ENCODE measurements at regions not wholly inside any gene's neighbourhood (a gene's known extent, or its start where the extent isn't known, plus 50 kb on each side); places are given as distances from the start of the nearest gene placed in this dataset.

- no peaks in the 10 kb centered on the region for H3K9me3 ChIP-seq (ENCODE audit: insufficient read depth, low read length)
- no peaks in the 10 kb centered on the region for H4K20me1 ChIP-seq (ENCODE audit: insufficient read depth, low read length)
- TF ChIP-seq CTCF (IDR thresholded peaks at IDR 0.05; ENCODE audit: low read depth, low read length) = no peak
- TF ChIP-seq EZH2phosphoT487 (IDR thresholded peaks at IDR 0.05; ENCODE audit: low read depth) = no peak
- H3K4me3 ChIP-seq (ENCODE audit: low read length) = no peak overlapping the region
- no peak overlapping the region for H3K9ac ChIP-seq (ENCODE audit: low read length)
- no peak overlapping the region for H3K27ac ChIP-seq (ENCODE audit: low read length)
- H3K4me1 ChIP-seq (ENCODE audit: low read length) = no peaks in the 10 kb centered on the region
- H3K79me2 ChIP-seq (ENCODE audit: low read length) = no peaks in the 10 kb centered on the region
- no peaks in the 10 kb centered on the region for H3K36me3 ChIP-seq (replicated peaks; ENCODE audit: low read depth, low read length)
- H2AFZ ChIP-seq (ENCODE audit: low read depth, low read length) = no peak overlapping the region
- peaks cover 11% of the 10 kb centered on the region; the same call in 1 of the 2 replicates for H3K27me3 ChIP-seq (ENCODE audit: low read depth, low read length)
- H3K4me2 ChIP-seq (ENCODE audit: low read length) = no peak overlapping the region
Measured at GRCh38 chr6:951399-952181, 258.7 kb upstream of the EXOC2 start.

- H3K9me3 ChIP-seq (ENCODE audit: insufficient read depth, low read length) = no peaks in the 10 kb centered on the region
- H3K4me1 ChIP-seq (ENCODE audit: low read length) = no peaks in the 10 kb centered on the region
- H2AFZ ChIP-seq (ENCODE audit: low read depth, low read length) = no peak overlapping the region
- no peak overlapping the region for H3K4me3 ChIP-seq (ENCODE audit: low read length)
- H3K4me2 ChIP-seq (ENCODE audit: low read length) = no peak overlapping the region
- no peak for TF ChIP-seq CTCF (IDR thresholded peaks at IDR 0.05; ENCODE audit: low read depth, low read length)
- TF ChIP-seq EZH2phosphoT487 (IDR thresholded peaks at IDR 0.05; ENCODE audit: low read depth) = no peak
- H4K20me1 ChIP-seq (ENCODE audit: insufficient read depth, low read length) = no peaks in the 10 kb centered on the region
- H3K36me3 ChIP-seq (replicated peaks; ENCODE audit: low read depth, low read length) = no peaks in the 10 kb centered on the region
- H3K9ac ChIP-seq (ENCODE audit: low read length) = no peak overlapping the region
- no peaks in the 10 kb centered on the region for H3K79me2 ChIP-seq (ENCODE audit: low read length)
- no peaks in the 10 kb centered on the region for H3K27me3 ChIP-seq (ENCODE audit: low read depth, low read length)
- no peak overlapping the region for H3K27ac ChIP-seq (ENCODE audit: low read length)
Measured at GRCh38 chr6:947235-947934, 254.4 kb upstream of the EXOC2 start.

- Histone ChIP-seq H4K20me1 (ENCODE audit: insufficient read depth, low read length) (no peaks in the 10 kb centered on the region), H3K4me2 (ENCODE audit: low read length) (no peak overlapping the region), H3K36me3 (replicated peaks; ENCODE audit: low read depth, low read length) (no peaks in the 10 kb centered on the region), H3K27me3 (ENCODE audit: low read depth, low read length) (no peaks in the 10 kb centered on the region), H3K9ac (ENCODE audit: low read length) (no peak overlapping the region), H3K9me3 (ENCODE audit: insufficient read depth, low read length) (no peaks in the 10 kb centered on the region), H3K4me1 (ENCODE audit: low read length) (no peaks in the 10 kb centered on the region), H3K4me3 (ENCODE audit: low read length) (no peak overlapping the region), H3K27ac (ENCODE audit: low read length) (no peak overlapping the region), H3K79me2 (ENCODE audit: low read length) (no peaks in the 10 kb centered on the region), H2AFZ (ENCODE audit: low read depth, low read length) (no peak overlapping the region)
- TF ChIP-seq EZH2phosphoT487 (IDR thresholded peaks at IDR 0.05; ENCODE audit: low read depth) (no peak), CTCF (IDR thresholded peaks at IDR 0.05; ENCODE audit: low read depth, low read length) (no peak)
Measured at GRCh38 chr6:946546-946945, 253.6 kb upstream of the EXOC2 start.

GRCh38 chr6:939526-940252 lies 246.8 kb upstream of the EXOC2 start:
- Histone ChIP-seq H3K27ac (ENCODE audit: low read length) (no peak overlapping the region), H4K20me1 (ENCODE audit: insufficient read depth, low read length) (no peaks in the 10 kb centered on the region), H3K4me3 (ENCODE audit: low read length) (no peak overlapping the region), H3K27me3 (ENCODE audit: low read depth, low read length) (peaks cover 14% of the 10 kb centered on the region), H3K79me2 (ENCODE audit: low read length) (no peaks in the 10 kb centered on the region), H3K36me3 (replicated peaks; ENCODE audit: low read depth, low read length) (no peaks in the 10 kb centered on the region), H3K4me2 (ENCODE audit: low read length) (no peak overlapping the region), H2AFZ (ENCODE audit: low read depth, low read length) (no peak overlapping the region), H3K9ac (ENCODE audit: low read length) (no peak overlapping the region), H3K4me1 (ENCODE audit: low read length) (no peaks in the 10 kb centered on the region), H3K9me3 (ENCODE audit: insufficient read depth, low read length) (no peaks in the 10 kb centered on the region)
- no peak for TF ChIP-seq CTCF (IDR thresholded peaks at IDR 0.05; ENCODE audit: low read depth, low read length)
- TF ChIP-seq EZH2phosphoT487 (IDR thresholded peaks at IDR 0.05; ENCODE audit: low read depth) = no peak
